GM23248 (cell line): ENCODE measurements at regions not wholly inside any gene's neighbourhood (a gene's known extent, or its start where the extent isn't known, plus 50 kb on each side); places are given as distances from the start of the nearest gene placed in this dataset.

Experiments
- DNase-seq: peaks from one replicate; pipeline ENCODE4 v3.0.0-alpha.2; 2015
- H2AFZ ChIP-seq: fragments of 200-600 bp; sonication (generic); 2 replicates; pipeline ENCODE4 v1.6.1; 2016; ENCODE audit warnings: antibody characterized with exemption
- H3F3A ChIP-seq: fragments of 200-600 bp; sonication (generic); 2 replicates; pipeline ENCODE4 v1.6.1; 2016; ENCODE audit warnings: mild to moderate bottlenecking, antibody characterized with exemption, mixed run types; ENCODE audit not compliant: insufficient read depth
- H3K27ac ChIP-seq: fragments of 200-600 bp; sonication (generic); 2 replicates; pipeline ENCODE4 v1.5.1; 2016; ENCODE audit warnings: mild to moderate bottlenecking
- H3K27me3 ChIP-seq: fragments of 200-600 bp; sonication (generic); replicated peaks from 2 replicates; pipeline ENCODE4 v1.6.1; 2016; ENCODE audit warnings: mild to moderate bottlenecking; ENCODE audit not compliant: insufficient read depth
- H3K36me3 ChIP-seq: fragments of 200-600 bp; sonication (generic); 2 replicates; pipeline ENCODE4 v1.6.1; 2016; ENCODE audit warnings: low read depth, mild to moderate bottlenecking
- H3K4me1 ChIP-seq: fragments of 200-600 bp; sonication (generic); 2 replicates; pipeline ENCODE4 v1.6.1; 2016; ENCODE audit warnings: mild to moderate bottlenecking; ENCODE audit not compliant: insufficient read depth
- H3K4me2 ChIP-seq: fragments of 200-600 bp; sonication (generic); one replicate; pipeline ENCODE4 v1.6.1; 2016; ENCODE audit warnings: mild to moderate bottlenecking; ENCODE audit not compliant: unreplicated experiment
- H3K4me3 ChIP-seq: fragments of 200-600 bp; sonication (generic); 2 replicates; pipeline ENCODE4 v1.5.1; 2016; ENCODE audit warnings: mild to moderate bottlenecking
- H3K79me2 ChIP-seq: fragments of 200-600 bp; sonication (generic); 2 replicates; pipeline ENCODE4 v1.6.1; 2016; ENCODE audit warnings: mild to moderate bottlenecking; ENCODE audit not compliant: insufficient read depth
- H3K9ac ChIP-seq: fragments of 200-600 bp; sonication (generic); 2 replicates; pipeline ENCODE4 v1.6.1; 2016; ENCODE audit warnings: mild to moderate bottlenecking
- H3K9me2 ChIP-seq: fragments of 200-600 bp; sonication (generic); 2 replicates; pipeline ENCODE4 v1.6.1; 2016; ENCODE audit warnings: mixed run types, mild to moderate bottlenecking, moderate library complexity; ENCODE audit not compliant: insufficient read depth
- H3K9me3 ChIP-seq: fragments of 200-600 bp; sonication (generic); one replicate; pipeline ENCODE4 v1.6.1; 2017; ENCODE audit warnings: low read depth
- H4K20me1 ChIP-seq: fragments of 200-600 bp; sonication (generic); 2 replicates; pipeline ENCODE4 v1.6.0; 2016; ENCODE audit not compliant: insufficient read depth
- EZH2 ChIP-seq: fragments of 200-600 bp; sonication (generic); IDR thresholded peaks from 2 replicates; pipeline ENCODE4 v1.6.1; 2018; ENCODE audit warnings: antibody characterized with exemption, mild to moderate bottlenecking; ENCODE audit not compliant: insufficient read depth, poor library complexity, severe bottlenecking
- EZH2phosphoT487 ChIP-seq: fragments of 200-600 bp; sonication (generic); IDR thresholded peaks from 2 replicates; pipeline ENCODE4 v1.6.1; 2018; ENCODE audit warnings: antibody characterized with exemption, moderate library complexity, mild to moderate bottlenecking, low read depth; ENCODE audit not compliant: insufficient read depth
- WGBS, 2 experiments: methylation state at CpG; one replicate each; pipeline ENCODE4 v1.1.6; 2015 to 2017; ENCODE audit warnings: low lambda C conversion rate in 2 of 2, low coverage in 1 of 2; ENCODE audit errors: missing lambda C conversion rate in 2 of 2; 5-methylcytosine and 5-hydroxymethylcytosine counted together
- in situ Hi-C: fragments of 300-500 bp; cut with MboI; formaldehyde crosslinking; loops from 2 replicates; pipeline ENCODE4 v1.15.0; 2020

DNA sequence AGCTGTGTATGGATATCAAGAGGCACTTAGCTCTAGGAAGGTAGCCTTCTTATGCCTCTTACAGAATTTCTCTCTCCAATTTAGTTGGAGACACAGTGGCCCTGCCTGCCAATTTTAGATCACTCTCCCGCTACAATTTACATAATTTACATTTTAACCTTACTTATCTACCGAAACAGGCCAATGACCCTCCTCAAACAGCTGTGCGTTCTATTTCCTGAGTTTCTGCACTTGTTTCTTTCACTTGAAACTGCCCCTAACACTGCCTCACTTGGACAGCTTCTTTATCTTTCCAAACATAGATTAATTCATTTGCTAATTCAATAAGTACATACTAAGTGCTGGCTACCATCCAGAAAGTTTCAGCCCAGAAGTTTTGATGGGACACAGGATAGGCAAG, 52.9 kb upstream of the HDDC2 start:
- Histone ChIP-seq H3K79me2 (no peaks in the 10 kb centered on the region), H3K9me3 (no peaks in the 10 kb centered on the region), H3K4me3 (no peak overlapping the region), H3K9ac (no peak overlapping the region), H3K4me2 (no peak overlapping the region), H3K27me3 (peaks cover 12% of the 10 kb centered on the region), H2AFZ (no peak overlapping the region), H4K20me1 (no peaks in the 10 kb centered on the region), H3F3A (no peaks in the 10 kb centered on the region), H3K36me3 (no peaks in the 10 kb centered on the region), H3K27ac (no peak overlapping the region), H3K4me1 (no peaks in the 10 kb centered on the region), H3K9me2 (no peaks in the 10 kb centered on the region)
- DNase-seq = no peak
- in situ Hi-C loops = no loop called here
- TF ChIP-seq EZH2phosphoT487 (no peak), EZH2 (no peak)
- 16 to 35% methylated on average over 3 of the region's 3 CpGs for WGBS, 2 experiments

GRCh38 chr6:125356884-125357283, 55.1 kb upstream of the HDDC2 start:
- WGBS, 2 experiments = 37 to 39% methylated on average over 5 of the region's 5 CpGs
- Histone ChIP-seq H4K20me1 (no peaks in the 10 kb centered on the region), H3K9ac (no peak overlapping the region), H3K4me1 (no peaks in the 10 kb centered on the region), H3K9me2 (no peaks in the 10 kb centered on the region), H3K27ac (no peak overlapping the region), H2AFZ (no peak overlapping the region), H3K36me3 (no peaks in the 10 kb centered on the region), H3K27me3 (peaks cover 24% of the 10 kb centered on the region), H3F3A (no peaks in the 10 kb centered on the region), H3K79me2 (no peaks in the 10 kb centered on the region), H3K4me3 (no peak overlapping the region), H3K9me3 (no peaks in the 10 kb centered on the region), H3K4me2 (no peak overlapping the region)
- DNase-seq = no peak
- TF ChIP-seq EZH2 (no peak), EZH2phosphoT487 (no peak)
- in situ Hi-C loops = no loop called here

GRCh38 chr6:125357515-125358256, 55.9 kb upstream of the HDDC2 start:
- in situ Hi-C loops = no loop called here
- 16 to 17% methylated on average over 8 of the region's 8 CpGs for WGBS, 2 experiments
- peaks cover 24% of the 10 kb centered on the region for H3K27me3 ChIP-seq

GRCh38 chr6:125358898-125359297, 57.1 kb upstream of the HDDC2 start:
- DNase-seq = no peak
- Histone ChIP-seq H2AFZ (no peak overlapping the region), H3K9ac (no peak overlapping the region), H3K9me3 (no peaks in the 10 kb centered on the region), H3K4me1 (0 out of 2 replicates have a peak, but pooled peaks cover 3% of the 10 kb centered on the region), H3K36me3 (no peaks in the 10 kb centered on the region), H3K4me2 (no peak overlapping the region), H3K79me2 (no peaks in the 10 kb centered on the region), H4K20me1 (no peaks in the 10 kb centered on the region), H3K4me3 (no peak overlapping the region), H3K27ac (no peak overlapping the region), H3K27me3 (peaks cover 17% of the 10 kb centered on the region), H3K9me2 (no peaks in the 10 kb centered on the region), H3F3A (no peaks in the 10 kb centered on the region)
- TF ChIP-seq EZH2 = no peak
- no peak for TF ChIP-seq EZH2phosphoT487
- WGBS, 2 experiments = 77 to 78% methylated on average over 3 of the region's 3 CpGs
- in situ Hi-C loops = no loop called here

More at GRCh38 chr6:125357515-125358256, 55.9 kb upstream of the HDDC2 start:
- Histone ChIP-seq H3K27ac (no peak overlapping the region), H3K9me3 (no peaks in the 10 kb centered on the region), H3K9me2 (no peaks in the 10 kb centered on the region), H4K20me1 (no peaks in the 10 kb centered on the region), H3K9ac (no peak overlapping the region), H3K4me1 (no peaks in the 10 kb centered on the region), H3K4me3 (no peak overlapping the region), H2AFZ (no peak overlapping the region), H3F3A (no peaks in the 10 kb centered on the region), H3K79me2 (no peaks in the 10 kb centered on the region), H3K4me2 (no peak overlapping the region), H3K36me3 (no peaks in the 10 kb centered on the region)
- DNase-seq = no peak
- TF ChIP-seq EZH2 = no peak
- no peak for TF ChIP-seq EZH2phosphoT487
